A549 (cell line): ENCODE measurements at regions not wholly inside any gene's neighbourhood (a gene's known extent, or its start where the extent isn't known, plus 50 kb on each side); places are given as distances from the start of the nearest gene placed in this dataset.

Experiments used
- ATAC-seq, 2 experiments: fragments of 200-7000 bp in 1 of 2; fragments of >200 bp in 1 of 2; cut with Nextera tagmentation in 1 of 2; cut with Tn5 transposase in 1 of 2; 3 replicates each; pipeline versions ENCODE4 v1.8.0 to v1.9.1; 2018 to 2020; ENCODE audit warnings: mild to moderate bottlenecking in 1 of 2, moderate library complexity in 1 of 2
- CTCF ChIA-PET: fragments of 300-600 bp; sonication (Branson Sonifier 250); formaldehyde crosslinking; extraction: SDS; loops from one replicate; lab custom pipeline; 2021; ENCODE audit warnings: antibody characterized with exemption, inconsistent platforms; lab: Yijun Ruan, JAX
- POLR2A ChIA-PET: fragments of 350-600 bp; formaldehyde crosslinking; extraction: SDS; loops from one replicate; lab custom pipeline; 2021; ENCODE audit warnings: antibody characterized with exemption, inconsistent platforms; lab: Yijun Ruan, JAX
- DNase-seq, 2 experiments: peaks; one replicate each; pipeline versions ENCODE4 v3.0.0 to v3.0.0-alpha.2; 2011 to 2016; ENCODE audit warnings: low read depth in 1 of 2, low spot score in 1 of 2
- FAIRE-seq: peaks from 2 replicates; lab custom pipeline; 2011; peaks lifted over from hg19 to GRCh38; lab: Jason Lieb, UNC
- H3K27ac ChIP-seq, 2 experiments: fragments of >200 bp; sonication (Bioruptor Twin); formaldehyde crosslinking; 3 replicates each; pipeline ENCODE4 v1.5.1; 2016 to 2017
- H3K4me1 ChIP-seq: fragments of >200 bp; sonication (Bioruptor Twin); formaldehyde crosslinking; 3 replicates; pipeline ENCODE4 v1.6.1; 2016
- H3K4me2 ChIP-seq: fragments of >200 bp; sonication (Bioruptor Twin); formaldehyde crosslinking; 3 replicates; pipeline ENCODE4 v1.6.1; 2016
- H3K4me3 ChIP-seq: fragments of >200 bp; sonication (Bioruptor Twin); formaldehyde crosslinking; 3 replicates; pipeline ENCODE4 v1.5.1; 2016
- H3K9me3 ChIP-seq: fragments of >200 bp; sonication (Bioruptor Twin); formaldehyde crosslinking; 3 replicates; pipeline ENCODE4 v1.6.1; 2016
- ATOH8 ChIP-seq: fragments of 250-450 bp; sonication (Bioruptor Pico); IDR thresholded peaks from 2 replicates; pipeline ENCODE4 v1.5.0; 2020; ENCODE audit warnings: low read depth, mild to moderate bottlenecking, moderate library complexity
- BHLHE40 ChIP-seq: IDR thresholded peaks from 2 replicates; pipeline ENCODE4 v1.6.1; 2012; ENCODE audit warnings: low read depth, low read length, inconsistent platforms
- CEBPB ChIP-seq, 2 experiments: fragments of >200 bp in 1 of 2; sonication (Bioruptor Twin) in 1 of 2; formaldehyde crosslinking in 1 of 2; IDR thresholded peaks; 2 replicates each; pipeline ENCODE4 v1.6.1; 2012 to 2016
- CHD2 ChIP-seq: fragments of 150-350 bp; IDR thresholded peaks from 2 replicates; pipeline ENCODE4 v1.6.1; 2014; ENCODE audit warnings: low read length; ENCODE audit not compliant: partially characterized antibody
- CHD4 ChIP-seq: fragments of 200-600 bp; sonication (generic); IDR thresholded peaks from 2 replicates; pipeline ENCODE4 v1.6.1; 2016; ENCODE audit warnings: antibody characterized with exemption, mild to moderate bottlenecking, borderline replicate concordance
- EHMT2 ChIP-seq: fragments of 200-600 bp; sonication (generic); IDR thresholded peaks from 2 replicates; pipeline ENCODE4 v1.6.1; 2016; ENCODE audit warnings: antibody characterized with exemption, low read depth, mild to moderate bottlenecking, moderate library complexity
- HOXA7 ChIP-seq: fragments of 250-450 bp; sonication (Bioruptor Pico); IDR thresholded peaks from 2 replicates; pipeline ENCODE4 v1.5.0; 2020; ENCODE audit warnings: mild to moderate bottlenecking, moderate library complexity
- JUN ChIP-seq, 2 experiments: fragments of >200 bp; sonication (Bioruptor Twin); formaldehyde crosslinking; IDR thresholded peaks; 2 replicates in 1 of 2; 3 replicates in 1 of 2; pipeline ENCODE4 v1.6.1; 2016 to 2017
- JUNB ChIP-seq: fragments of >200 bp; sonication (Bioruptor Twin); formaldehyde crosslinking; IDR thresholded peaks from 2 replicates; pipeline ENCODE4 v1.6.1; 2016
- KDM1A ChIP-seq: fragments of 200-600 bp; sonication (generic); IDR thresholded peaks from 2 replicates; pipeline ENCODE4 v1.6.1; 2016; ENCODE audit warnings: low read depth, mild to moderate bottlenecking
- MAFK ChIP-seq: fragments of 450-650 bp; IDR thresholded peaks from 2 replicates; pipeline ENCODE4 v1.6.1; 2014; ENCODE audit not compliant: partially characterized antibody
- MYC ChIP-seq: IDR thresholded peaks from 2 replicates; pipeline ENCODE4 v1.6.1; 2012; ENCODE audit warnings: mild to moderate bottlenecking, inconsistent platforms, low read length, improper control_type of control experiment, borderline replicate concordance
- NPAS2 ChIP-seq: fragments of 250-450 bp; sonication (Bioruptor Pico); IDR thresholded peaks from 2 replicates; pipeline ENCODE4 v1.8.0; 2022; ENCODE audit warnings: mild to moderate bottlenecking, moderate library complexity, borderline replicate concordance
- NR3C1 ChIP-seq: fragments of >200 bp; sonication (Bioruptor Twin); formaldehyde crosslinking; IDR thresholded peaks from 3 replicates; pipeline ENCODE4 v1.6.1; 2017
- PHF8 ChIP-seq: fragments of 200-600 bp; sonication (generic); IDR thresholded peaks from 2 replicates; pipeline ENCODE4 v1.6.1; 2016; ENCODE audit warnings: low read depth, mild to moderate bottlenecking, antibody characterized with exemption, moderate library complexity, borderline replicate concordance
- POLR2A ChIP-seq: IDR thresholded peaks from 2 replicates; pipeline ENCODE4 v1.6.1; 2012; ENCODE audit warnings: mild to moderate bottlenecking, low read length
- POLR2AphosphoS2 ChIP-seq: conservative IDR thresholded peaks from 2 replicates; pipeline ENCODE4 v1.6.1; 2012; ENCODE audit warnings: low read length, improper control_type of control experiment, inconsistent platforms
- RAD21 ChIP-seq, 2 experiments: fragments of >200 bp in 1 of 2; sonication (Bioruptor Twin) in 1 of 2; formaldehyde crosslinking in 1 of 2; IDR thresholded peaks in 1 of 2; conservative IDR thresholded peaks in 1 of 2; 2 replicates in 1 of 2; 3 replicates in 1 of 2; pipeline ENCODE4 v1.6.1; 2012 to 2018; ENCODE audit warnings: inconsistent platforms in 1 of 2
- RARB ChIP-seq: fragments of 250-450 bp; sonication (Bioruptor Pico); IDR thresholded peaks from 2 replicates; pipeline ENCODE4 v1.8.0; 2021; ENCODE audit warnings: mild to moderate bottlenecking, moderate library complexity
- SREBF2 ChIP-seq: fragments of 450-650 bp; IDR thresholded peaks from 2 replicates; pipeline ENCODE4 v1.6.1; 2014; ENCODE audit warnings: mild to moderate bottlenecking, moderate library complexity
- TFCP2L1 ChIP-seq: fragments of 250-450 bp; sonication (Bioruptor Pico); IDR thresholded peaks from 2 replicates; pipeline ENCODE4 v1.5.0; 2021; ENCODE audit warnings: mild to moderate bottlenecking
- USF2 ChIP-seq: fragments of 450-650 bp; IDR thresholded peaks from 2 replicates; pipeline ENCODE4 v1.6.1; 2014; ENCODE audit warnings: antibody characterized with exemption
- ZC3H11A ChIP-seq: fragments of 450-650 bp; IDR thresholded peaks from 2 replicates; pipeline ENCODE4 v1.6.1; 2014; ENCODE audit warnings: antibody characterized with exemption, mild to moderate bottlenecking
- ZNF302 ChIP-seq: fragments of 250-450 bp; sonication (Bioruptor Pico); IDR thresholded peaks from 2 replicates; pipeline ENCODE4 v1.9.0; 2021; ENCODE audit warnings: inconsistent platforms, mild to moderate bottlenecking, moderate library complexity
- ZSCAN20 ChIP-seq: fragments of 250-450 bp; sonication (Bioruptor Pico); IDR thresholded peaks from 2 replicates; pipeline ENCODE4 v1.8.0; 2022; ENCODE audit warnings: mild to moderate bottlenecking, moderate library complexity
- WGBS: methylation state at CpG from one replicate; pipeline ENCODE4 v1.1.6; 2017; ENCODE audit errors: missing lambda C conversion rate; 5-methylcytosine and 5-hydroxymethylcytosine counted together
- TF ChIP-seq, protein P1 (sequence below): IDR thresholded peaks from 2 replicates; pipeline ENCODE4 v1.6.1; 2012; ENCODE audit warnings: low read depth, borderline replicate concordance
- TF ChIP-seq, protein P2 (sequence below): fragments of 150-350 bp; IDR thresholded peaks from 2 replicates; pipeline ENCODE4 v1.6.1; 2014; ENCODE audit warnings: low read depth, mild to moderate bottlenecking, low read length
- TF ChIP-seq, protein P3 (sequence below): IDR thresholded peaks from 2 replicates; pipeline ENCODE4 v1.6.1; 2012
- TF ChIP-seq, protein P4 (sequence below): fragments of 250-450 bp; sonication (Bioruptor Pico); IDR thresholded peaks from 2 replicates; pipeline ENCODE4 v1.5.0; 2021; ENCODE audit warnings: mild to moderate bottlenecking, moderate library complexity, borderline replicate concordance

- TF ChIP-seq RARB (CRISPR knock-in tag): no peak
- TF ChIP-seq KDM1A: no peak
- TF ChIP-seq JUNB: no peak
- TF ChIP-seq, protein P1, sequence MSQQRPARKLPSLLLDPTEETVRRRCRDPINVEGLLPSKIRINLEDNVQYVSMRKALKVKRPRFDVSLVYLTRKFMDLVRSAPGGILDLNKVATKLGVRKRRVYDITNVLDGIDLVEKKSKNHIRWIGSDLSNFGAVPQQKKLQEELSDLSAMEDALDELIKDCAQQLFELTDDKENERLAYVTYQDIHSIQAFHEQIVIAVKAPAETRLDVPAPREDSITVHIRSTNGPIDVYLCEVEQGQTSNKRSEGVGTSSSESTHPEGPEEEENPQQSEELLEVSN: no peak
- no peak for TF ChIP-seq SREBF2
- no peak for TF ChIP-seq EHMT2
- TF ChIP-seq CHD4: no peak
- TF ChIP-seq ZSCAN20 (CRISPR knock-in tag): no peak
- H3K4me2 ChIP-seq: no peak overlapping the region
- 33% methylated on average over 2 of the region's 2 CpGs for WGBS
- POLR2A ChIA-PET: no interaction called here
- DNase-seq (no peak), FAIRE-seq (no peak), ATAC-seq (no peak)
- no peaks in the 10 kb centered on the region for H3K4me1 ChIP-seq
- no peak overlapping the region for H3K4me3 ChIP-seq
- no peaks in the 10 kb centered on the region for H3K9me3 ChIP-seq
- CTCF ChIA-PET: no interaction called here
- H3K27ac ChIP-seq: no peak overlapping the region
These were observed 88.0 kb upstream of the RGS18 start for GRCh38 chr1:192070213-192070612.

GRCh38 chr1:192080684-192081083 is 77.6 kb upstream of the RGS18 start:
- TF ChIP-seq, protein P2, sequence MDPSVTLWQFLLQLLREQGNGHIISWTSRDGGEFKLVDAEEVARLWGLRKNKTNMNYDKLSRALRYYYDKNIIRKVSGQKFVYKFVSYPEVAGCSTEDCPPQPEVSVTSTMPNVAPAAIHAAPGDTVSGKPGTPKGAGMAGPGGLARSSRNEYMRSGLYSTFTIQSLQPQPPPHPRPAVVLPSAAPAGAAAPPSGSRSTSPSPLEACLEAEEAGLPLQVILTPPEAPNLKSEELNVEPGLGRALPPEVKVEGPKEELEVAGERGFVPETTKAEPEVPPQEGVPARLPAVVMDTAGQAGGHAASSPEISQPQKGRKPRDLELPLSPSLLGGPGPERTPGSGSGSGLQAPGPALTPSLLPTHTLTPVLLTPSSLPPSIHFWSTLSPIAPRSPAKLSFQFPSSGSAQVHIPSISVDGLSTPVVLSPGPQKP: no peak
- TF ChIP-seq CHD2: no peak
- no peak for TF ChIP-seq ZNF302 (CRISPR knock-in tag)
- no peak for TF ChIP-seq MYC
- TF ChIP-seq CEBPB (IDR thresholded peaks at IDR 0.05): no peak
- TF ChIP-seq ZC3H11A: no peak
- TF ChIP-seq ATOH8: no peak
- TF ChIP-seq, protein P3, sequence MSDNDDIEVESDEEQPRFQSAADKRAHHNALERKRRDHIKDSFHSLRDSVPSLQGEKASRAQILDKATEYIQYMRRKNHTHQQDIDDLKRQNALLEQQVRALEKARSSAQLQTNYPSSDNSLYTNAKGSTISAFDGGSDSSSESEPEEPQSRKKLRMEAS: no peak
- no peak for TF ChIP-seq POLR2AphosphoS2
- TF ChIP-seq HOXA7 (CRISPR knock-in tag): no peak
- TF ChIP-seq, all 56 proteins: peak for 0
- Histone ChIP-seq H3K4me2 (no peak overlapping the region), H3K27ac (no peak overlapping the region), H3K9me3 (no peaks in the 10 kb centered on the region), H3K4me1 (no peaks in the 10 kb centered on the region), H3K4me3 (no peak overlapping the region)
- POLR2A ChIA-PET: no interaction called here
- FAIRE-seq (no peak), DNase-seq (no peak), ATAC-seq (no peak)
- 36% methylated on average over 2 of the region's 2 CpGs for WGBS
- CTCF ChIA-PET: interaction anchor here (1.0 kb wide), 1 partner anchor 16 kb away, joined by 3 read pairs; no protein-coding TSS in a partner anchor

- DNase-seq (no peak), FAIRE-seq (no peak), ATAC-seq (no peak)
- POLR2A ChIA-PET: no interaction called here
- H3K4me3 ChIP-seq: no peak overlapping the region
- H3K4me1 ChIP-seq: no peaks in the 10 kb centered on the region
- no peak overlapping the region for H3K4me2 ChIP-seq
- H3K9me3 ChIP-seq: no peaks in the 10 kb centered on the region
- no peak overlapping the region for H3K27ac ChIP-seq
- TF ChIP-seq MAFK (no peak), NPAS2 (no peak), PHF8 (no peak), CEBPB (IDR thresholded peaks at IDR 0.05) (no peak), SREBF2 (no peak), ZC3H11A (no peak), MYC (no peak), RAD21 (conservative IDR thresholded peaks at IDR 0.05 in 1 of 2, IDR thresholded peaks at IDR 0.05 in 1 of 2) (no peak), NR3C1 (no peak), USF2 (no peak), POLR2A (no peak), BHLHE40 (no peak), TFCP2L1 (CRISPR knock-in tag) (no peak), JUN (IDR thresholded peaks at IDR 0.05) (no peak)
- TF ChIP-seq, protein P4, sequence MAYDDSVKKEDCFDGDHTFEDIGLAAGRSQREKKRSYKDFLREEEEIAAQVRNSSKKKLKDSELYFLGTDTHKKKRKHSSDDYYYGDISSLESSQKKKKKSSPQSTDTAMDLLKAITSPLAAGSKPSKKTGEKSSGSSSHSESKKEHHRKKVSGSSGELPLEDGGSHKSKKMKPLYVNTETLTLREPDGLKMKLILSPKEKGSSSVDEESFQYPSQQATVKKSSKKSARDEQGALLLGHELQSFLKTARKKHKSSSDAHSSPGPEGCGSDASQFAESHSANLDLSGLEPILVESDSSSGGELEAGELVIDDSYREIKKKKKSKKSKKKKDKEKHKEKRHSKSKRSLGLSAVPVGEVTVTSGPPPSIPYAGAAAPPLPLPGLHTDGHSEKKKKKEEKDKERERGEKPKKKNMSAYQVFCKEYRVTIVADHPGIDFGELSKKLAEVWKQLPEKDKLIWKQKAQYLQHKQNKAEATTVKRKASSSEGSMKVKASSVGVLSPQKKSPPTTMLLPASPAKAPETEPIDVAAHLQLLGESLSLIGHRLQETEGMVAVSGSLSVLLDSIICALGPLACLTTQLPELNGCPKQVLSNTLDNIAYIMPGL (CRISPR knock-in tag): no peak
- TF ChIP-seq, protein P2: no peak
- CTCF ChIA-PET: interaction anchor here (1.0 kb wide), 1 partner anchor 15 kb away, joined by 3 read pairs; no protein-coding TSS in a partner anchor
These were observed 76.9 kb upstream of the RGS18 start for GRCh38 chr1:192081359-192081758.
